Natural killer cell (primary cell): ENCODE measurements at regions not wholly inside any gene's neighbourhood (a gene's known extent, or its start where the extent isn't known, plus 50 kb on each side); places are given as distances from the start of the nearest gene placed in this dataset.
"Not testable (repeated sequence)": the region's sequence is repeated elsewhere in the genome, so short reads cannot be mapped to it uniquely, and the experiment has no call there.

Experiments used
- ATAC-seq, 3 donors: fragments of 150-1000 bp in 2 of 3; fragments of 200-7000 bp in 1 of 3; cut with Tn5 transposase; 1 replicate in 1 of 3; 2 replicates in 2 of 3; pipeline ENCODE4 v1.10.0; 2021; ENCODE audit warnings: mild to moderate bottlenecking in 2 of 3, moderate library complexity in 2 of 3
- DNase-seq, 2 donors: peaks; one replicate each; pipeline versions ENCODE4 v3.0.0 to v3.0.0-alpha.2; 2013 to 2021; ENCODE audit warnings: mixed read lengths in 1 of 2
- H3K27ac ChIP-seq: one replicate; pipeline ENCODE4 v1.5.1; 2013; ENCODE audit warnings: mild to moderate bottlenecking, low read length
- H3K27me3 ChIP-seq: one replicate; pipeline ENCODE4 v1.6.1; 2013; ENCODE audit warnings: low read length; ENCODE audit not compliant: control insufficient read depth, insufficient read depth
- H3K36me3 ChIP-seq: one replicate; pipeline ENCODE4 v1.6.1; 2013; ENCODE audit warnings: low read length; ENCODE audit not compliant: control insufficient read depth, insufficient read depth
- H3K4me1 ChIP-seq: one replicate; pipeline ENCODE4 v1.6.1; 2013; ENCODE audit warnings: low read length; ENCODE audit not compliant: control insufficient read depth, insufficient read depth
- H3K4me3 ChIP-seq: one replicate; pipeline ENCODE4 v1.5.1; 2013; ENCODE audit warnings: low read length
- H3K9me3 ChIP-seq: one replicate; pipeline ENCODE4 v1.6.1; 2013; ENCODE audit warnings: low read length; ENCODE audit not compliant: control insufficient read depth, insufficient read depth
- H3K27ac Mint-ChIP-seq, 2 donors: one replicate each; pipeline ENCODE4 v1.8.0; 2022; ENCODE audit warnings: mild to moderate bottlenecking in 2 of 2, mixed read lengths in 2 of 2, moderate library complexity in 1 of 2
- H3K27me3 Mint-ChIP-seq, 2 donors: one replicate each; pipeline ENCODE4 v1.8.0; 2022; ENCODE audit warnings: low read depth in 2 of 2, mixed read lengths in 2 of 2
- H3K36me3 Mint-ChIP-seq: one replicate; pipeline ENCODE4 v1.8.0; 2022; ENCODE audit warnings: mixed read lengths
- H3K4me1 Mint-ChIP-seq, 2 donors: one replicate each; pipeline ENCODE4 v1.8.0; 2022; ENCODE audit warnings: mixed read lengths in 2 of 2
- H3K4me3 Mint-ChIP-seq: one replicate; pipeline ENCODE4 v1.8.0; 2022; ENCODE audit warnings: mild to moderate bottlenecking, moderate library complexity, mixed read lengths
- H3K9me3 Mint-ChIP-seq, 2 donors: one replicate each; pipeline ENCODE4 v1.8.0; 2022; ENCODE audit warnings: mixed read lengths in 2 of 2
- WGBS: methylation state at CpG from one replicate; pipeline ENCODE4 v1.1.7; 2013; ENCODE audit warnings: missing lambda C conversion rate; ENCODE audit not compliant: insufficient coverage; 5-methylcytosine and 5-hydroxymethylcytosine counted together
- intact Hi-C: fragments of 100-400 bp; cut with micrococcal nuclease; formaldehyde crosslinking; loops from one replicate; pipeline ENCODE4 v1.14.2; 2022
- TF ChIP-seq, protein P1 (sequence below): fragments of 200-600 bp; IDR thresholded peaks from one replicate; pipeline ENCODE4 v1.8.0; 2022; ENCODE audit warnings: antibody characterized with exemption

DNA sequence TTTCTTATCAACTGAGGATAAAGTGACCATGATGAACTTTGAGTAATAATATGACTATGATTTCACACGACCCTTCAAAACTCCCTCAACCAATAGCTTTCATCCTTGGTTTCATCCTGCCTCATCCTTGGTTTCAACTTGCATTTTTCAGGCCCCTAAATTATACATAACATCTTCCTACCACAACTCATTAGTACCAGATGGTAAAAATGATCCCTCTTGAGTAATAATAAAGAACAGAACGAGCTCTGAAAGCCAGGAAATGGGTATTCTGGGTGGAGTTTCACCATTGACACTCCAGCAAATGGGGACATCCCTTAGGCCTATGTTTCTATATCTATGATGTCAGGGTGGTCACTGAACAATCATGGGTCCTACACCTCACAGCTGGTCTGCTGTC, 72.1 kb upstream of the LMNTD1 start:
- intact Hi-C loops, result no loop called here
- DNase-seq, result no peak
- Mint-ChIP-seq H3K27ac (no peak overlapping the region), H3K4me1 (no peaks in the 10 kb centered on the region), H3K9me3 (no peaks in the 10 kb centered on the region), H3K27me3 (peaks cover 0 to 4% of the 10 kb centered on the region in 2 donors), H3K4me3 (no peak overlapping the region), H3K36me3 (no peaks in the 10 kb centered on the region)
- no peaks in the 10 kb centered on the region for H3K27me3 ChIP-seq
- no peak for ATAC-seq
- H3K4me1 ChIP-seq, result no peaks in the 10 kb centered on the region
- TF ChIP-seq, protein P1, sequence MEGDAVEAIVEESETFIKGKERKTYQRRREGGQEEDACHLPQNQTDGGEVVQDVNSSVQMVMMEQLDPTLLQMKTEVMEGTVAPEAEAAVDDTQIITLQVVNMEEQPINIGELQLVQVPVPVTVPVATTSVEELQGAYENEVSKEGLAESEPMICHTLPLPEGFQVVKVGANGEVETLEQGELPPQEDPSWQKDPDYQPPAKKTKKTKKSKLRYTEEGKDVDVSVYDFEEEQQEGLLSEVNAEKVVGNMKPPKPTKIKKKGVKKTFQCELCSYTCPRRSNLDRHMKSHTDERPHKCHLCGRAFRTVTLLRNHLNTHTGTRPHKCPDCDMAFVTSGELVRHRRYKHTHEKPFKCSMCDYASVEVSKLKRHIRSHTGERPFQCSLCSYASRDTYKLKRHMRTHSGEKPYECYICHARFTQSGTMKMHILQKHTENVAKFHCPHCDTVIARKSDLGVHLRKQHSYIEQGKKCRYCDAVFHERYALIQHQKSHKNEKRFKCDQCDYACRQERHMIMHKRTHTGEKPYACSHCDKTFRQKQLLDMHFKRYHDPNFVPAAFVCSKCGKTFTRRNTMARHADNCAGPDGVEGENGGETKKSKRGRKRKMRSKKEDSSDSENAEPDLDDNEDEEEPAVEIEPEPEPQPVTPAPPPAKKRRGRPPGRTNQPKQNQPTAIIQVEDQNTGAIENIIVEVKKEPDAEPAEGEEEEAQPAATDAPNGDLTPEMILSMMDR, result no peak
- H3K36me3 ChIP-seq, result no peaks in the 10 kb centered on the region
- no peak overlapping the region for H3K4me3 ChIP-seq
- no peaks in the 10 kb centered on the region for H3K9me3 ChIP-seq
- 57% methylated on average over 1 of the region's 2 CpGs for WGBS
- no peak overlapping the region for H3K27ac ChIP-seq

DNA sequence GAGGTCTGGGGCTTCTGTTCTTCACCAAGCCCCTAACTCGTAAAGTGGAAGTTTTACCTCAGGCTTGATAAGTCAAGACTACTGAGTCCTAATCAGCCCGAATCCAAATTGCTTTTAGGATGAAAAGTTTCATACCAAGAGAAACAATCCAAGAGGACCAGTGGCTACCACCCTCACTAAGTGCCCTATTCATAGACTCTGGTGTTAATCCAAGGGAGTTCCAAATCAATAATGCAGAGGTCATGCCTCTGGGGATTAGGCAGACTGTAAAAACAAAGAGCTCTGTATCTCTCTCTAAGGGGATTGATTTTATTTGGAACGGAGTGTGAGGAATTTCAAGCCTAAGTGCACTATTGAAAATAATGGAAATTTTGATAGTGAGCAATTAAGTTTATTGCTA, 76.3 kb upstream of the LMNTD1 start:
- TF ChIP-seq, protein P1, result no peak
- Histone ChIP-seq H3K27ac (no peak overlapping the region), H3K4me3 (no peak overlapping the region), H3K9me3 (no peaks in the 10 kb centered on the region), H3K4me1 (no peaks in the 10 kb centered on the region), H3K27me3 (no peaks in the 10 kb centered on the region), H3K36me3 (no peaks in the 10 kb centered on the region)
- no peak overlapping the region for H3K4me3 Mint-ChIP-seq
- DNase-seq, result no peak
- WGBS, result 95% methylated on average over 3 of the region's 3 CpGs
- peaks cover 7 to 10% of the 10 kb centered on the region in 2 donors for H3K4me1 Mint-ChIP-seq
- peaks cover 0 to 4% of the 10 kb centered on the region in 2 donors for H3K27me3 Mint-ChIP-seq
- H3K27ac Mint-ChIP-seq, result no peak overlapping the region
- no peak for ATAC-seq
- intact Hi-C loops, result no loop called here
- H3K9me3 Mint-ChIP-seq, result no peaks in the 10 kb centered on the region
- no peaks in the 10 kb centered on the region for H3K36me3 Mint-ChIP-seq

DNA sequence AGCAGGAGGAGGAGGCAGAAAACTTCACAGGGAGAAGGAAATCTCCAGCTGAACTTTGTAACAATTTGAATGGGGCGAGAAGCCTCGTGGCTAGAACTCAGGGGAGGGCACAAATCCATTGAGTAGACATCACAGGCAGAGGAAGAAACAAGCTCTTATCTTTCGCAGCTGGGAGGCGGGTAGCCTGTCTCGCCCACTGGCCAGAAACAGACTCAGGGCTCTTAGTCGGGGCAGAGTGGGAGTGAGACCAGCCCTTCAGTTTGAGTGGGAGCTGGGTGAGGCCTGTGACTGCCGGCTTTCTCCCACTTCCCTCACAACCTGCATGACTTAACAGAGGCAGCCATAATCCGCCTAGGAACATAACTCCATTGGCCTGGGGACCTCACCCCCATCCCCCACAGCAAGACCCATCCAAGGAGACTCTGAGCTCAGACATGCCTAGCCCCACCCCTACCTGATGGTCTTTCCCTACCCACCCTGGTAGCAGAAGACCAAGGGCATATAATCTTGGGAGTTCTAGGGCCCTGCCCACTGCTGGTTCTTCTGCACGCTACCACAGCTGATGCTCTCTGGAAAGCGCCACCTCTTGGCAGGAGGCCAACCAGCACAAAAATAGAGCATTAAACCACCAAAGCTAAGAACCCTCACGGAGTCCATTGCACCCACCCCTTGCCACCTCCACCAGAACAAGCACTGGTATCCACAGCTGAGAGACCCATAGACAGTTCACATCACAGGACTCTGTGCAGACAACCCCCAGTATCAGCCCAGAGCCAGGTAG, 77.8 kb upstream of the LMNTD1 start:
- H3K27me3 Mint-ChIP-seq, H3K4me3 Mint-ChIP-seq, H3K4me3 ChIP-seq, intact Hi-C loops, H3K27ac Mint-ChIP-seq, H3K36me3 ChIP-seq, H3K27ac ChIP-seq, DNase-seq, ATAC-seq, H3K27me3 ChIP-seq, H3K9me3 ChIP-seq, H3K9me3 Mint-ChIP-seq, H3K4me1 ChIP-seq, H3K36me3 Mint-ChIP-seq: not testable (repeated sequence)
- H3K4me1 Mint-ChIP-seq, result peaks cover 7 to 10% of the 10 kb centered on the region in 2 donors
- WGBS, result 83% methylated on average over 11 of the region's 11 CpGs

DNA sequence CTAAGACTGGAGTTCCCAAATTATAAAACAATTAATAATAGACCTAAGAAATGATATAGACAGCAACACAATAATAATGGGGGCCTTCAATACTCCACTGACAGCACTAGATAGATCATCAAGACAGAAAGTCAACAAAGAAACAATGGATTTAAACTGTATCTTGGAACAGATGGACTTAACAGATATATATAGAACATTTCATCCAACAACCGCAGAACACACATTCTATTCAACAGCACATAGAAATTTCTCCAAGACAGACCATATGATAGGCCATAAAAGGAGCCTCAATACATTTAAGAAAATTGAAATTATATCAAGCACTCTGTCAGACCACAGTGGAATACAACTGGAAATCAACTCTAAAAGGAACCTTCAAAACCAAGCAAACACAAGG, 80.1 kb upstream of the LMNTD1 start:
- 100% methylated on average over 1 of the region's 1 CpG for WGBS
- H3K27ac Mint-ChIP-seq, intact Hi-C loops, H3K4me3 ChIP-seq, H3K27ac ChIP-seq, ATAC-seq, H3K4me1 ChIP-seq, DNase-seq, H3K9me3 ChIP-seq, H3K27me3 Mint-ChIP-seq, H3K27me3 ChIP-seq, H3K36me3 Mint-ChIP-seq, H3K4me3 Mint-ChIP-seq, H3K9me3 Mint-ChIP-seq, H3K36me3 ChIP-seq: not testable (repeated sequence)
- H3K4me1 Mint-ChIP-seq, result peaks cover 7 to 10% of the 10 kb centered on the region in 2 donors
